ENCODE measurements at regions not wholly inside any gene's neighbourhood (a gene's known extent, or its start where the extent isn't known, plus 50 kb on each side); places are given as distances from the start of the nearest gene placed in this dataset.

DNA sequence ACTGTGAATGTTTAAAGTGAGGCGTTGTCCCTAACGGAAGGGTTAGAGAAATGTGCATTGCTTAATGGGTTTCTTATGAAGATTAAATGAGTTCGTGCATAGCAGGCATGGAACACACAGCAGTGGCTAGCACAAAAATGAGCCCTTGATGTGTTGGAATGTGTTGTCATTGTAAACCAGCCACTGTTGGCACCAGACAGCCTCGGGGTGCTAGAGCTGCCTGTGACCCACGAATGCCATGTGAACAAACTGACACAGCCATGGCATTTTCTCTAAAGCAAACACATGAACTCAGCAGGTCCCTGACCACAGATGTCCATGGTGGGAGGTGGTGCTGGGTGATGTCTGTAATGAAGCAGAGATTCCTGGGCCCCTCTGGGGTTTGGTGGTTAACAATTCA is 111.1 kb upstream of the DPP6 start:
- TF ChIP-seq POLR2A (IDR thresholded peaks at IDR 0.05) = no peak
- TF ChIP-seq, protein P1, sequence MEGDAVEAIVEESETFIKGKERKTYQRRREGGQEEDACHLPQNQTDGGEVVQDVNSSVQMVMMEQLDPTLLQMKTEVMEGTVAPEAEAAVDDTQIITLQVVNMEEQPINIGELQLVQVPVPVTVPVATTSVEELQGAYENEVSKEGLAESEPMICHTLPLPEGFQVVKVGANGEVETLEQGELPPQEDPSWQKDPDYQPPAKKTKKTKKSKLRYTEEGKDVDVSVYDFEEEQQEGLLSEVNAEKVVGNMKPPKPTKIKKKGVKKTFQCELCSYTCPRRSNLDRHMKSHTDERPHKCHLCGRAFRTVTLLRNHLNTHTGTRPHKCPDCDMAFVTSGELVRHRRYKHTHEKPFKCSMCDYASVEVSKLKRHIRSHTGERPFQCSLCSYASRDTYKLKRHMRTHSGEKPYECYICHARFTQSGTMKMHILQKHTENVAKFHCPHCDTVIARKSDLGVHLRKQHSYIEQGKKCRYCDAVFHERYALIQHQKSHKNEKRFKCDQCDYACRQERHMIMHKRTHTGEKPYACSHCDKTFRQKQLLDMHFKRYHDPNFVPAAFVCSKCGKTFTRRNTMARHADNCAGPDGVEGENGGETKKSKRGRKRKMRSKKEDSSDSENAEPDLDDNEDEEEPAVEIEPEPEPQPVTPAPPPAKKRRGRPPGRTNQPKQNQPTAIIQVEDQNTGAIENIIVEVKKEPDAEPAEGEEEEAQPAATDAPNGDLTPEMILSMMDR (IDR thresholded peaks at IDR 0.05) = no peak
